Adipocyte (in vitro differentiated cells): ENCODE measurements at regions not wholly inside any gene's neighbourhood (a gene's known extent, or its start where the extent isn't known, plus 50 kb on each side); places are given as distances from the start of the nearest gene placed in this dataset.

Experiments used
- DNase-seq: peaks from one replicate; pipeline ENCODE4 v3.0.0-alpha.2; 2015; ENCODE audit warnings: low read depth
- H3K27me3 ChIP-seq: replicated peaks from 2 replicates; pipeline ENCODE4 v1.7.0; 2013; ENCODE audit warnings: mild to moderate bottlenecking, low read length, moderate library complexity; ENCODE audit not compliant: control insufficient read depth, insufficient read depth
- H3K36me3 ChIP-seq: 2 replicates; pipeline ENCODE4 v1.7.0; 2013; ENCODE audit warnings: low read length, mild to moderate bottlenecking, moderate library complexity; ENCODE audit not compliant: control insufficient read depth, insufficient read depth, severe bottlenecking
- H3K4me1 ChIP-seq: 2 replicates; pipeline ENCODE4 v1.7.0; 2013; ENCODE audit warnings: mild to moderate bottlenecking, low read length, moderate library complexity; ENCODE audit not compliant: control insufficient read depth, insufficient read depth
- H3K4me3 ChIP-seq: 2 replicates; pipeline ENCODE4 v1.7.0; 2013; ENCODE audit warnings: mild to moderate bottlenecking, low read length, moderate library complexity
- H3K9ac ChIP-seq: 2 replicates; pipeline ENCODE4 v1.7.0; 2013; ENCODE audit warnings: mild to moderate bottlenecking, low read length, moderate library complexity
- H3K9me3 ChIP-seq: 2 replicates; pipeline ENCODE4 v1.7.0; 2013; ENCODE audit warnings: mild to moderate bottlenecking, low read length, moderate library complexity; ENCODE audit not compliant: control insufficient read depth

DNA sequence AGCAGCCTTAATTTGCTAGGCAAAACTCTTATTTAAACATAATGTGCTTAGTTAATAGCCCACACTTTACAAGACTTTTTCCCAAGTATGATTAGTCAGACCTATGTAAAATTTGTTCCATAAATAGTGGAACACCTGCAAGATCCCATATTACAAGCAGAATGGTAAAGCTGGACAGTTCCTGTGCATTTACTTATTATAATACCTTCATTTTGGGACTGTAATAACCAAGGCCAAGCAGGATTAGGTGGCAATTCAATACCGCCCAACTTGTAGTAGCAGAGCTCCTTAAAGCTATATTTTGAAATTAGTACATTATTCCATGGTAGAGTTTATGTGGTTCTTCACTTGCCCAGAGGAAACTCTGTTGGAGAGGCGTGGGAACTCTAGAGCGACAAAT is 431.5 kb upstream of the MMADHC start:
- H3K9me3 ChIP-seq, result no peaks in the 10 kb centered on the region
- H3K4me1 ChIP-seq, result no peaks in the 10 kb centered on the region
- H3K27me3 ChIP-seq, result no peaks in the 10 kb centered on the region
- H3K9ac ChIP-seq, result no peak overlapping the region
- no peak overlapping the region for H3K4me3 ChIP-seq
- DNase-seq, result no peak
- H3K36me3 ChIP-seq, result no peaks in the 10 kb centered on the region

DNA sequence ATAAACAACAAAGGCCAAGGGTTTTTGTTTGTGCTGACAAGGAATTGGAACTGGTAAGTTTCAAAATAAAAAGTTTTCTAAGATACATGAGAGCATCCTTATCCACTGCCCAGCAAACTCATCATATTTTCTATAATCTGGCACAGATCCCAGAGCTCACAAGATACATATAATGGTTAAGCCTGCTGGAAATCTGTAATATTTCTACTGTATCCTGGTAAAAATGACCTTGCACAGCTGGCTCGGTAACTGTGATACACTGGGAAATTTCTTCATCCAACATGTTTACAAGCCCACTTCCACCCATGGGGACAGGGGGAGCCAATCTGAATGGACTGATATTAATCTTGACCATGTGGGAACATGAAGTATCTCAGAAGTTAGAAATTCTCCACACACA is 425.4 kb upstream of the MMADHC start:
- Histone ChIP-seq H3K4me1 (no peaks in the 10 kb centered on the region), H3K27me3 (no peaks in the 10 kb centered on the region), H3K9ac (no peak overlapping the region), H3K9me3 (no peaks in the 10 kb centered on the region), H3K4me3 (no peak overlapping the region), H3K36me3 (no peaks in the 10 kb centered on the region)
- DNase-seq, result no peak

DNA sequence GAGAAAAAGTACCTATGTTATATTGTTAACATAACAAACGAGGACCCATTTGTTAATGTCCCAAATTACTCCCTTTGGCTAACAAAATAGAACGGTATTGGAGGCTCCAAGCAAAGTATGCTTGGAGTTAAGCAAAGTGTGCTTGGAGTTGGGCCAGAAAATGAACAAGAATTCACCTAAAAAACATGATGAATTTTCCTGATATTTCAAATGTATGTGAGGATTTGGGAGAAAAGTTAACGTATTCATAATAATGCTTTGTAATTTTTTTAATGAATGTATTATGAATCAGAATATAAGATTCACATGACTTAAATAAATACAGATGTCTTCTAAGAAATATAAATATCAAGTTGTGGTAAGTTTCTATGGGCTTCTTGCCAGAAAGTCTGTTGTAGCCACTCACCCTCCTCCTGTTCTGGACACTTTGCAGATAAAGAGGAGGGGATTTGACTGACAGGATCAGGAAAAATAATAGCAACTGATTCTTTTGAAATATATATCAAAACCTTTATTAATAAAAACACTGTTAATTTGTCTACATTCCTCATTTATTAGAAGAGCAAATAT is 423.7 kb upstream of the MMADHC start:
- peak; percentile 42 for DNase-seq
- Histone ChIP-seq H3K9ac (no peak overlapping the region), H3K36me3 (no peaks in the 10 kb centered on the region), H3K9me3 (no peaks in the 10 kb centered on the region), H3K4me3 (no peak overlapping the region), H3K27me3 (no peaks in the 10 kb centered on the region), H3K4me1 (no peaks in the 10 kb centered on the region)

DNA sequence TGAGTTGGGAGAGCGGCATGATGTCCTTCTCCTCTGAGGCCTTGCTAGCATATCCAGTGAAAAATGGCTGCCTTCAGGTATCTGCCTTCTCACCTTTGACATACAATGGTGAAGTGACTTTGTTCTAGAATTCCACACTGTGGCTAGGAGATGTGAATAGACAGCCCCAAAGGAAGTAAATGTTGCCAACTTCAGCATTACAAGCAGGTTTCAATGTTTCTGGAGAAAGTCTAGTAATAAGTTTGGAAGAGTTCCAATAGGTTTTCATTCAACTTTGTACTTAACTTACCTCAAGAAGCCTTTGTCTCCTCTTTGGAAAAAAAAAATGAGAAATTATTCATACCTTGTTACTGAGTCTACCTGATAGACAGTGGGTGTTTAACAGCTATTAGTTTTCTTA is 421.3 kb upstream of the MMADHC start:
- no peaks in the 10 kb centered on the region for H3K27me3 ChIP-seq
- no peak overlapping the region for H3K4me3 ChIP-seq
- H3K9me3 ChIP-seq, result no peaks in the 10 kb centered on the region
- H3K36me3 ChIP-seq, result no peaks in the 10 kb centered on the region
- DNase-seq, result no peak
- no peak overlapping the region for H3K9ac ChIP-seq
- H3K4me1 ChIP-seq, result no peaks in the 10 kb centered on the region

DNA sequence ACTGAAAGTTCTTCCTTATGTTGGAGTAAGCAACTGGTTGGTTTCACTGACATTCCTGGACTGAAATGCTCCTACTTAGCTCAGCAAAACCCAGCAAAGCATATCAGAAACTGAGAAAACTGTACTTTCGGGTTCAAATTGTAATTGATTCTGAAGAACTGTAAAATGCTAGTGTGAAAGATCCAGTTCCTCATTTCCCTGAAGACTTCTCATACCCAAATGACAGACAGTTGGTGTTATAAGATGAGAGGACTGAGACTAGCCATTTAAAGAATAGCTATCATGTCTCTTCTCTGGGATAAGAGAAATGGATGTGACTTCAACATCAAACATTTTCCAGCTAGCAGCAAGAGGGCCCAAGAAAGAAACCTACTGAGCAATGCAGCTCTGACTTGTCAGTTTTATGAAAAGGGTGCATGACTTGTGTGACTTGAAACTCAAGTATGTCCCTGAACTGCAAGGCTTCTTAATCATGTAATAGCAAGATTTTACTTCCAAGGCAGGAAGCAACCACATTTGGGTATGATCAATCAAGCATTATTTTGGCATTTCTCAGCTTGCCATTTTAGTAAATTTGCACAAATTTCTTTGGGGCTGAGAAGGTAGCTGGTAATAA is 420.3 kb upstream of the MMADHC start:
- H3K36me3 ChIP-seq, result no peaks in the 10 kb centered on the region
- H3K4me3 ChIP-seq, result no peak overlapping the region
- H3K9ac ChIP-seq, result no peak overlapping the region
- no peak for DNase-seq
- no peaks in the 10 kb centered on the region for H3K27me3 ChIP-seq
- H3K4me1 ChIP-seq, result no peaks in the 10 kb centered on the region
- no peaks in the 10 kb centered on the region for H3K9me3 ChIP-seq

DNA sequence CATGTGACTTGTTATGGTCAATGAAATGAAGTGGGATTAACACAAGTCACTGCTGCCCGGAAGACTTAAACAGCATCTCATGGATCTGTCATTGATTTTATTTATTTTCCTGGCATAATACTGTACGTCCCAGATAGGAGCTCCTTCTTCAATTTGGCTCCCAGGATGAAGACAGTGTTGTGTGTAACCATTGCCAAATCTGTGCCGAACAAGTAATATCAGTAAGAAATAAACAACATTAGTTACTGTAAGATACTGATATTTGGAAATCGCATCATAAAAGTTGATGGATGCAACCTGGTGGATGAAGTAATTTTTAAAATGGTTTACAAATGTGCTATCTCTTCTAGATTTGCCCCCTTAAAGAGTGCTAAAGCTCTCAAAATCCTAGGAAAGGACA is 419.0 kb upstream of the MMADHC start:
- H3K9me3 ChIP-seq, result no peaks in the 10 kb centered on the region
- H3K27me3 ChIP-seq, result no peaks in the 10 kb centered on the region
- no peaks in the 10 kb centered on the region for H3K36me3 ChIP-seq
- H3K4me3 ChIP-seq, result no peak overlapping the region
- no peaks in the 10 kb centered on the region for H3K4me1 ChIP-seq
- no peak for DNase-seq
- H3K9ac ChIP-seq, result no peak overlapping the region

DNA sequence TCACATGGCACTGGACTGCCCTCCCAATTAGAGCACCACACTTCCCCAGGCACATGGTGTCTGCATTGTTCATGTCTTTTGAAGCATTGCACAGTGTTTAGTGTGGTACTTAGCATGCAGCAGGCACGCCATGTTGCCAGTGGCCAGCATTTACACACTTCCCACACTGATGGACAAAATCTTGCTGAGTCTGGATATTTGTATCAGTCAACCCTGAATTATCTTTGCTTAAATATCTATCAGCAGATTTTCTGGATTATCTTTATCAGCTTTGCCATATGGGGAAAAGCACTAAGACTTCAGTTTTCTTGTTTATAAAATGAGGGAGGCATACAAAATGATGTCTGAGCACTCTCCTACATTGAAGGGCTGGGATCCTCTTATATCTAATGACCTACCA is 416.0 kb upstream of the MMADHC start:
- Histone ChIP-seq H3K9ac (no peak overlapping the region), H3K36me3 (no peaks in the 10 kb centered on the region), H3K4me3 (no peak overlapping the region), H3K4me1 (no peaks in the 10 kb centered on the region), H3K9me3 (no peaks in the 10 kb centered on the region), H3K27me3 (no peaks in the 10 kb centered on the region)
- no peak for DNase-seq

DNA sequence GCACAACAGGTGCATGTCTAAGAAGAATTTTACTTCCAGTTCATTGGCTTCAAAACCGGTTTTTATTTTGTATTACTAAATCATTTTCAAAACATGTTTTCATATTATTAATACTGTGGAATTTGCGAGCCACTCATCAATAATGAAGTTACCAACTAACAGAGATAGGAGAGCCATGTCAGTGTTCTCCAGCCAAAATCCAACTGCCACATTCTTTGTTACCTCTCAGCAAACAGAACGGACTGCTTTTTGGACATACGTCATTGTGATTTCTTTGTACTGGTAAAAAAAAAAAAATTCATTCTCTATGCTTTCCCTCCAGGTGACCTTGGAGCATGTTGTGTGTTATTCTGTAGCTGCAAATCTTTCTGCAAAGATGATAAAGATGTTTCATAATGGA is 414.2 kb upstream of the MMADHC start:
- Histone ChIP-seq H3K4me1 (no peaks in the 10 kb centered on the region), H3K9ac (no peak overlapping the region), H3K4me3 (no peak overlapping the region), H3K27me3 (no peaks in the 10 kb centered on the region), H3K9me3 (peaks cover 3% of the 10 kb centered on the region), H3K36me3 (no peaks in the 10 kb centered on the region)
- no peak for DNase-seq

DNA sequence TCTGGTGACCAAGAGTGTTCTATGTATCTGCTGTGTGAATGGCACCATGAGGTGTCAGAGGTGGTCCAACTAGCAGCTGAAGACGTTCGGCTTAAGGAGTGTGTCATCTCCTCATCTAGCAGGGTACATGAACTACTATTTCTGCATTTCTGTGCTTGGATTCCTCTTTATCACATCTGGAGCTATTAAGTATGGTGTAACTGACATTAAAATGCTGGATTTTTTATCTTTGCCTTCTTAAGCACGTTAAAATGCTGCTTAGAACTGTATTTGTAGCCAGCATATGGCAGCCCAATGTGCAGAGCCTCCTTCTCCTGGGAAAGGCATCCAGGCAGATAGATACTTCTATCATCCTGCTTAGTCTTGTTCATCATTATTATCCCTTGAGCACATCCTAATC is 409.3 kb upstream of the MMADHC start:
- Histone ChIP-seq H3K4me1 (peaks cover 8% of the 10 kb centered on the region), H3K27me3 (no peaks in the 10 kb centered on the region), H3K4me3 (no peak overlapping the region), H3K36me3 (no peaks in the 10 kb centered on the region), H3K9me3 (peaks cover 3% of the 10 kb centered on the region), H3K9ac (no peak overlapping the region)
- DNase-seq, result no peak

DNA sequence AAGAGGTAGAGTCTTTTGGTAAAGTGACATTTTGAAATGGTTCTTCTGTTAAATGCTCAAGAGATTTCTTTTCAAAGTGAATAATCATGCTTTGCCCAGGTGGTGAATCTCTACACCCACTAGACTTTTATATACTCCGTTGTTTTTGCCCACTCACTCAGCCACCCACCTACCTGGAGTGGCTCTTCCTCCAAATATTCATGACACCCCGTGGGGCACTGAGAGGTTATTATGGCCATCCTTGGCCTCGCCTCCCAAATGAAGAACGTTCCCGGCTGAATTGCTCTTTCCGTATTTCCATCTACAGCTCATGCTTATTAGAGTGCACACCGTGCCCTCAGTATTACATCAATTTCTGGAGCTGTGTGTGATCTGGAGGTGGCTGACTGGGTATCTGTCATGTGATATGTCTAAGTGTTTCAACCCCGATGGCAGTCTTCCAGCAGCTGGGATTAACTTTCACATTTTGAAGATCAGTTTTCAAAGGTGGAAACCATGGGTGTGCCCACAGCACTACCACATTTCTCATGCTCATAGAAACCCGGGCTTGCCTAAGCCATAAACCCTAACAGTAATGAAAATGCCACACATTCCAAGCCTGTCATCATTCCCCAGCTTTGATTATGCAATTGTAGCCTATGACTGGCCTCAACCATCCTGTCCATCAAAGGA is 406.6 kb upstream of the MMADHC start:
- H3K9ac ChIP-seq, result no peak overlapping the region
- H3K36me3 ChIP-seq, result no peaks in the 10 kb centered on the region
- H3K9me3 ChIP-seq, result peaks cover 3% of the 10 kb centered on the region
- H3K4me1 ChIP-seq, result peaks cover 19% of the 10 kb centered on the region
- no peak overlapping the region for H3K4me3 ChIP-seq
- DNase-seq, result peak; percentile 54
- H3K27me3 ChIP-seq, result no peaks in the 10 kb centered on the region

DNA sequence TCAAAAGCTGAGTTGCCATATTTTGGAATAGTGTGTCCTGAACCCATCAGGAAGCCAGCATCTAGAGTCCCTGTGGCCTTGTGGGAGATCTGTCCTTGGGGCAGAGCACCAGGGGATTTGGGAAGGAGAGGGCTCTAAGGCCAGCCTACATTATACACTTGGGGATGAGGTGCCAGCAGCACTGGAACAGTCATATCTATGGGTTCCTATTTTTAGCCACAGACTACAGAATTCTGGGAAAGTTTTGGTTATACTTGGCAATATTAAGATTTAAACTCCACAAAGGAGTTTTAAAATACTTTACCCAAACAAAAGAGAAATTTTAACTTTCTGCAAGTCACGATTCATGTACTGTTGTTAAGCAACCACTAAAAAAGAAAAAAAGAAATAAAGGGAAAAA is 405.7 kb upstream of the MMADHC start:
- peaks cover 24% of the 10 kb centered on the region for H3K4me1 ChIP-seq
- H3K9ac ChIP-seq, result no peak overlapping the region
- DNase-seq, result no peak
- H3K4me3 ChIP-seq, result no peak overlapping the region
- no peaks in the 10 kb centered on the region for H3K36me3 ChIP-seq
- no peaks in the 10 kb centered on the region for H3K27me3 ChIP-seq
- H3K9me3 ChIP-seq, result peaks cover 3% of the 10 kb centered on the region
